HFF-Myc (cell line): ENCODE measurements at regions not wholly inside any gene's neighbourhood (a gene's known extent, or its start where the extent isn't known, plus 50 kb on each side); places are given as distances from the start of the nearest gene placed in this dataset.
"Not testable (repeated sequence)": the region's sequence is repeated elsewhere in the genome, so short reads cannot be mapped to it uniquely, and the experiment has no call there.

ENCODE experiments used
- DNase-seq: peaks from one replicate; pipeline ENCODE4 v3.0.0-alpha.2; 2011; ENCODE audit warnings: low read depth; ENCODE audit errors: extremely low read depth
- H3K4me3 ChIP-seq: replicated peaks from 2 replicates; pipeline ENCODE4 v1.5.1; 2011; ENCODE audit warnings: low read depth, mild to moderate bottlenecking, control low read depth, low read length
- CTCF ChIP-seq: IDR thresholded peaks from 2 replicates; pipeline ENCODE4 v1.5.1; 2012; ENCODE audit warnings: mild to moderate bottlenecking, low read depth, low read length, control low read depth; ENCODE audit errors: missing control alignments

- no peak for TF ChIP-seq CTCF
- no peak for DNase-seq
- H3K4me3 ChIP-seq: no peak overlapping the region
Observed at GRCh38 chr2:20949256-20949655, 94.6 kb downstream of the APOB start.

GRCh38 chr2:20946468-20946867, 97.4 kb downstream of the APOB start:
- no peak for DNase-seq
- TF ChIP-seq CTCF: no peak
- H3K4me3 ChIP-seq: no peak overlapping the region

- not testable (repeated sequence) for H3K4me3 ChIP-seq, DNase-seq
Observed at GRCh38 chr2:20943721-20944120, 100.2 kb downstream of the APOB start.

- TF ChIP-seq CTCF: no peak
- no peak for DNase-seq
- no peak overlapping the region for H3K4me3 ChIP-seq
Observed at GRCh38 chr2:20942646-20943125, 101.2 kb downstream of the APOB start.

- H3K4me3 ChIP-seq: no peak overlapping the region
- no peak for DNase-seq
- no peak for TF ChIP-seq CTCF
Observed at GRCh38 chr2:20940856-20941255, 103.0 kb downstream of the APOB start.

- no peak for TF ChIP-seq CTCF
- no peak for DNase-seq
Observed at GRCh38 chr2:20939931-20940795, 103.7 kb downstream of the APOB start.

GRCh38 chr2:20937353-20937752, 106.5 kb downstream of the APOB start:
- no peak for DNase-seq
- no peak for TF ChIP-seq CTCF
- H3K4me3 ChIP-seq: no peak overlapping the region

More at GRCh38 chr2:20939931-20940795, 103.7 kb downstream of the APOB start:
- no peak overlapping the region for H3K4me3 ChIP-seq
